ENCODE measurements at regions not wholly inside any gene's neighbourhood (a gene's known extent, or its start where the extent isn't known, plus 50 kb on each side); places are given as distances from the start of the nearest gene placed in this dataset.

- Histone ChIP-seq H3K36me3 (no peaks in the 10 kb centered on the region), H3K4me1 (no peaks in the 10 kb centered on the region), H3K27me3 (no peaks in the 10 kb centered on the region), H3K4me3 (no peak overlapping the region), H3K27ac (no peak overlapping the region), H3K9me3 (peaks cover 0 to 22% of the 10 kb centered on the region in 2 donors)
- intact Hi-C loops (cut with DNase I): no loop called here
- no peak for ATAC-seq
- TF ChIP-seq CTCF (IDR thresholded peaks at IDR 0.05): no peak
- no peak for DNase-seq
Observed at GRCh38 chr1:71345491-71345890, 264.7 kb upstream of the ZRANB2 start.

GRCh38 chr1:71343686-71344416, 263.0 kb upstream of the ZRANB2 start:
- H3K4me3 ChIP-seq: no peak overlapping the region
- TF ChIP-seq CTCF (IDR thresholded peaks at IDR 0.05): no peak
- no peak for DNase-seq
- H3K9me3 ChIP-seq: peaks cover 0 to 39% of the 10 kb centered on the region in 2 donors
- H3K27ac ChIP-seq: no peak overlapping the region
- no peaks in the 10 kb centered on the region for H3K4me1 ChIP-seq
- H3K27me3 ChIP-seq: no peaks in the 10 kb centered on the region
- intact Hi-C loops (cut with DNase I): no loop called here
- no peak for ATAC-seq
- H3K36me3 ChIP-seq: no peaks in the 10 kb centered on the region

- TF ChIP-seq CTCF (IDR thresholded peaks at IDR 0.05): no peak
- no peak for DNase-seq
- intact Hi-C loops (cut with DNase I): no loop called here
- H3K4me3 ChIP-seq: no peak overlapping the region
- no peak overlapping the region for H3K27ac ChIP-seq
- ATAC-seq: no peak
- H3K9me3 ChIP-seq: peaks cover 0 to 59% of the 10 kb centered on the region in 2 donors
- H3K36me3 ChIP-seq: no peaks in the 10 kb centered on the region
- H3K27me3 ChIP-seq: no peaks in the 10 kb centered on the region
- no peaks in the 10 kb centered on the region for H3K4me1 ChIP-seq
Observed at GRCh38 chr1:71339238-71339637, 258.4 kb upstream of the ZRANB2 start.

GRCh38 chr1:71330991-71331390, 250.2 kb upstream of the ZRANB2 start:
- DNase-seq (no peak), ATAC-seq (no peak)
- no peak for TF ChIP-seq CTCF (IDR thresholded peaks at IDR 0.05)
- Histone ChIP-seq H3K27ac (no peak overlapping the region), H3K9me3 (peaks cover 0 to 32% of the 10 kb centered on the region in 2 donors), H3K4me1 (no peaks in the 10 kb centered on the region), H3K36me3 (no peaks in the 10 kb centered on the region), H3K27me3 (no peaks in the 10 kb centered on the region), H3K4me3 (no peak overlapping the region)
- intact Hi-C loops (cut with DNase I): no loop called here

- ATAC-seq (no peak), DNase-seq (no peak)
- Histone ChIP-seq H3K9me3 (peaks cover 0 to 35% of the 10 kb centered on the region in 2 donors), H3K4me1 (no peaks in the 10 kb centered on the region), H3K4me3 (no peak overlapping the region), H3K27ac (no peak overlapping the region), H3K36me3 (no peaks in the 10 kb centered on the region), H3K27me3 (no peaks in the 10 kb centered on the region)
- intact Hi-C loops (cut with DNase I): no loop called here
- no peak for TF ChIP-seq CTCF (IDR thresholded peaks at IDR 0.05)
Observed at GRCh38 chr1:71324671-71325267, 243.9 kb upstream of the ZRANB2 start.
